ENCODE measurements at regions not wholly inside any gene's neighbourhood (a gene's known extent, or its start where the extent isn't known, plus 50 kb on each side); places are given as distances from the start of the nearest gene placed in this dataset.

GRCh38 chr1:83715550-83715949, 283.4 kb downstream of the TTLL7 start:
- WGBS, 2 donors, result 86 to 87% methylated on average over 1 of the region's 1 CpG
- no peaks in the 10 kb centered on the region for H3K9me3 ChIP-seq
- no peaks in the 10 kb centered on the region for H3K27me3 ChIP-seq
- no peaks in the 10 kb centered on the region for H3K4me1 ChIP-seq
- no peak overlapping the region for H3K4me3 ChIP-seq
- TF ChIP-seq CTCF (IDR thresholded peaks at IDR 0.05) (no peak), POLR2AphosphoS5 (IDR thresholded peaks at IDR 0.05) (no peak), POLR2A (IDR thresholded peaks at IDR 0.05) (no peak), EP300 (IDR thresholded peaks at IDR 0.05) (no peak)
- no peak overlapping the region for H3K27ac ChIP-seq
- intact Hi-C loops (cut with DNase I), result no loop called here
- DNase-seq, result no peak
- H3K36me3 ChIP-seq, result no peaks in the 10 kb centered on the region

- Histone ChIP-seq H3K27ac (no peak overlapping the region), H3K4me1 (no peaks in the 10 kb centered on the region), H3K4me3 (no peak overlapping the region), H3K9me3 (no peaks in the 10 kb centered on the region), H3K36me3 (no peaks in the 10 kb centered on the region), H3K27me3 (no peaks in the 10 kb centered on the region)
- no peak for DNase-seq
- 81 to 86% methylated on average over 1 of the region's 1 CpG for WGBS, 2 donors
- intact Hi-C loops (cut with DNase I), result no loop called here
- TF ChIP-seq EP300 (IDR thresholded peaks at IDR 0.05), result no peak
- TF ChIP-seq POLR2AphosphoS5 (IDR thresholded peaks at IDR 0.05), result no peak
- no peak for TF ChIP-seq POLR2A (IDR thresholded peaks at IDR 0.05)
- TF ChIP-seq CTCF (IDR thresholded peaks at IDR 0.05), result no peak
Observed at GRCh38 chr1:83709662-83710061, 289.3 kb downstream of the TTLL7 start.

- H3K4me1 ChIP-seq, result no peaks in the 10 kb centered on the region
- DNase-seq, result no peak
- no peaks in the 10 kb centered on the region for H3K9me3 ChIP-seq
- 73 to 76% methylated on average over 3 of the region's 3 CpGs for WGBS, 2 donors
- H3K36me3 ChIP-seq, result no peaks in the 10 kb centered on the region
- TF ChIP-seq CTCF (IDR thresholded peaks at IDR 0.05), result no peak
- TF ChIP-seq POLR2A (IDR thresholded peaks at IDR 0.05), result no peak
- TF ChIP-seq EP300 (IDR thresholded peaks at IDR 0.05), result no peak
- no peak for TF ChIP-seq POLR2AphosphoS5 (IDR thresholded peaks at IDR 0.05)
- H3K27ac ChIP-seq, result no peak overlapping the region
- H3K4me3 ChIP-seq, result no peak overlapping the region
- no peaks in the 10 kb centered on the region for H3K27me3 ChIP-seq
- intact Hi-C loops (cut with DNase I), result no loop called here
Observed at GRCh38 chr1:83706354-83706938, 292.5 kb downstream of the TTLL7 start.

GRCh38 chr1:83705091-83705490, 293.8 kb downstream of the TTLL7 start:
- intact Hi-C loops (cut with DNase I), result no loop called here

More at GRCh38 chr1:83705091-83705490, 293.8 kb downstream of the TTLL7 start:
- Histone ChIP-seq H3K27me3 (no peaks in the 10 kb centered on the region), H3K27ac (no peak overlapping the region), H3K36me3 (no peaks in the 10 kb centered on the region), H3K4me1 (no peaks in the 10 kb centered on the region), H3K4me3 (no peak overlapping the region), H3K9me3 (no peaks in the 10 kb centered on the region)
- DNase-seq, result no peak
- WGBS, 2 donors, result 59 to 71% methylated on average over 1 of the region's 1 CpG
- TF ChIP-seq EP300 (IDR thresholded peaks at IDR 0.05) (no peak), POLR2AphosphoS5 (IDR thresholded peaks at IDR 0.05) (no peak), POLR2A (IDR thresholded peaks at IDR 0.05) (no peak), CTCF (IDR thresholded peaks at IDR 0.05) (no peak)
